GM21786 (cell line): ENCODE measurements at regions not wholly inside any gene's neighbourhood (a gene's known extent, or its start where the extent isn't known, plus 50 kb on each side); places are given as distances from the start of the nearest gene placed in this dataset.
"Not testable (repeated sequence)": the region's sequence is repeated elsewhere in the genome, so short reads cannot be mapped to it uniquely, and the experiment has no call there.

ENCODE experiments used
- ATAC-seq: cut with Tn5 transposase; IDR thresholded peaks from one replicate; pipeline ENCODE4 v1.9.1; 2021; ENCODE audit not compliant: unreplicated experiment

DNA sequence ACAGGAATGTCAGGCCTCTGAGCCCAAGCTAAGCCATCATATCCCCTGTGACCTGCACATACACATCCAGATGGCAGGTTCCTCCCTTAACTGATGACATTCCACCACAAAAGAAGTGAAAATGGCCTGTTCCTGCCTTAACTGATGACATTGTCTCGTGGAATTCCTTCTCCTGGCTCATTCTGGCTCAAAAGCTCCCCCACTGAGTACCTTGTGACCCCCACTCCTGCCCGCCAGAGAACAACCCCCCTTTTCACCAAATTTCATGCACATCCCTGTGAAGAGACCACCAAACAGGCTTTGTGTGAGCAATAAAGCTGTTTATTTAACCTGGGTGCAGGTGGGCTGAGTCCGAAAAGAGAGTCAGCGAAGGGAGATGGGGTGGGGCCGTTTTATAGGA is 447.4 kb downstream of the FGF13 start:
- ATAC-seq = not testable (repeated sequence)

DNA sequence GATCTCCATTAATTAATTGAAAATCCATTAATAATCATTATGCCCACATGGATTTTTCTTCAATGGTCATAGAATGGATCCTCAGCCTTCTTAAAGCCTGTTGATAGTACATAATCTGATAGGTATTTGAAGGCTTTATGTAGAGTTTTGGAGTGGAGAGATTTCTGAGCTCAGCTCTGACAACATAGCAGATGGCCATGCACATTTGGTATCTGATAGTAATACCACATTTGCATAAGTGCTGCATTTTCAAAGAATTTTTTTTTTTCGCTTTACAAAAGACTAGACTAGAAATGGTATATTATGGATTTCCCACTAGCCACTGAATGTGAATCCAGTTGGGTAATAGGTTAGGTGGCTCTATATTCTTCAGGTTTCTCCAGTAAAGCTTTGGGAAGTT is 440.6 kb downstream of the FGF13 start:
- ATAC-seq = no peak

GRCh38 chrX:138282598-138283150 is 428.8 kb downstream of the FGF13 start:
- not testable (repeated sequence) for ATAC-seq

DNA sequence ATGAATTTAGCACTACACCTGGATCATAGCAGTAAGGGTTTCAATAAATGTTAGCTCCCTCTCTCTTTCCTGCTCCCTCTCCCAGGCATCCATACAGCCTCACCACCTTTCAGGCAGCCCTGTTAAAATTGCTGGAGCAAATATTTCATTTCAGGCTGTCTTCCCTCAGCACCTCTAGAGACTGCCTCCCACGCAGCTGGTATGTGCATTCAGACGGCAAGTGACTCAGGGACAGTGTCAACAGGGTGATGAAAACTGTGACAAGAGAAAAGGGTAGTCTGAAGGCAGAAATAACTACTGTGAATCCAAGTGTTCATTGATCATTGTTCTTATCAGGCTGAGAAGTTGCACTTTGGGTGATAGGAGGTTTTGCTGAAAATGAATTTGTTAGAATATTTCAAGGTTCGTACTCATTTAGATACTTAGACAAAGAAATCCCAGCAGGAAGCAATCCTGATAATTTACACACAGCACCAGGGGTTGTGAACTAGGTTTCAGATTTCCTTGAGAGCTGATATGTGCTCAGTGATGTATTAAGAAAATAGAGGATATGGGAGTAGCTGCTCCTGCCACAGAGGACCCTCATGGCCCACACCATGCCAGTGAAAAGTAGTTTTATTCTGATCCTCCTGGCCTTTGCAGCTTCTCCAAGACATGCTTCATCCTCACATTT is 424.2 kb downstream of the FGF13 start:
- ATAC-seq = no peak

- no peak for ATAC-seq
Observed at GRCh38 chrX:138294951-138295350, 416.6 kb downstream of the FGF13 start.

DNA sequence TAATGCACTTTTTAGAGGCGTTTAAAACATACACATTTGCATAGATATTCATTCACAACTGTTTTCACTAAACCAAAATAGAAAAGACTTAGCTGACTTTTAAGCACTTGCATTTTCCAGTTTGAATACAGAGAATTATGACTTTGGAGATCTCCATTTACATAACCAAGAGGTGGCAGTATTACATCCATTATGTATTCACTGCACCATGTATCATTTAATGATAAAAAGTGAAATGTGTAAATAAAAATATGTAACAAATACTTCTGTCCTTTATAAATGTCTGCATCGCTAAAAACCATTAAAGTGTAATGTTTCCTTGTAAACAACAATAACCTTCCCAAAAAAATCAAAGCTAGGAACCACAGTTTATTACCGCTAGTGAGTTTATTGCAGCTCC is 413.2 kb downstream of the FGF13 start:
- ATAC-seq = no peak

DNA sequence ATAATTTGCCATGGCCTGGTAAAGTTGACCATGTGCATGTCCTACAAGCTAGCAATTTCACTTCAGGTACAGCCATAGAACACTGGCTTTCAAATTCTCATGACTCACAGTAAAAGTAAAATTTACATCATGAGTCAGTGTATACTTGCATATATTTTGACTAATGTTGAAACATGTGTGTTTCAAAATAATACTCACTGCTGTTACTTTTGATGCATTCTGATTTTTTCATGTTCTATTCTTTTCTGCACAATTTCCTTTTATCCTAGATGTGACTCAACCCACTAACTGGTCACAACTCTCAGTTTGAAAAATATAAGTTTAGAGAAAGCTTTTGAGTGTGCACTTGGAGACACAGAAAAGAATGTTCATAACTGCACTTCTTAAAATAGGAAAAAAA is 365.7 kb downstream of the FGF13 start:
- no peak for ATAC-seq

DNA sequence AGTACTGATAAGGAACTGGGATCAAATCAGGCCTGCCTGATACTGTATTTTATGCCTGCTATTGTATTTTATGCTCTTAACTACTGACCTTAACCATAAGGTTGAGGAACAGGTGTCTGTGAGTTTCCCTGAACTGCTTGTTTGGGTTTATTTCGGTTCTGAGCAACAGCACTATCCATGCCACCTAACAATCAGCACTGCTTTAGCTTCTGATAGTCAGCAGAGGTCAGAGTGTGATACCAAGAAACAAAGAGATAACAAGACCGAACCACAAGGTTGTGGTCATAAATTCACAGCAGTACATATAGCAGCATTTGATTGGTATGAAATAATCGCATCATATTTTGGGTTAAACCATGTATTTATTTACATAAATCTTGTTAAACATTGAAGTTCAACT is 362.2 kb downstream of the FGF13 start:
- no peak for ATAC-seq

DNA sequence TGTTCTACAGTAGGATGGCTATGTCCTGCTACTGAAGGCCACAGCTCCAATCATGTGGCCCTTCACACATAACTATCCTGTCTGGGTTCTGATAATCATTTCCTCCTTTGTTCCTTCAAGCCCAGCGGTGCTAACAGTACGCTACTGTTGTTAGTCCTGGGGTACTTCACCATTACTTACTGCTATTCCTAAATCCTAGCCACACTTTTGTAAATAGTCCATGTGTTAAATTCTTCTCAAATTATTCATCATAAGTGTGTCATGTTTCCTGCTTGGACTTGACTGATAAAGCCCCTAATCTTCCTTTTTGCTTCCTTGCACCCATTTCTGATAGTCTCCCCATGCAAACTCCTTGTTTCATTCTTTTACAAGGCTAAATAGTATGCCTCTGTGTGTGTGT is 332.6 kb downstream of the FGF13 start:
- ATAC-seq = no peak

DNA sequence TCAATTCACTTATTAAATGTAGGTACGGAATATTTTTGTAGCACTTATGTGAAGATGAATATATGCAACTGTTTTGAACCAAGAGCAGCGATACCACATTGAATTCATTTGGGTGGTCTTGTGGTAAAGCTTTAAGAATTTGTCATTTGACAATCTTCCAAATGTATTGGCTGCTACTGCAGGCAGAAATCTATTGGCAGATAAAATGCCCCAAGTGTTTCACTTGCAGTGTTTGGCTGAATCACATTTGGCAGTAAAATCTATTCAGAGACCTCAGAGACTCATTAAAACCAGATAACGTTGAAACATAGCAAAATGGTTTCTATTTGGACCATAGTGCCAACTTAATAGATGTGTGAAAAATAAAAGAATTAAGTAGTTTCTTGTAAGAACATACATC is 303.4 kb downstream of the FGF13 start:
- ATAC-seq = no peak

- no peak for ATAC-seq
Observed at GRCh38 chrX:138411048-138411447, 300.5 kb downstream of the FGF13 start.
